LoVo (cell line): ENCODE measurements at regions not wholly inside any gene's neighbourhood (a gene's known extent, or its start where the extent isn't known, plus 50 kb on each side); places are given as distances from the start of the nearest gene placed in this dataset.

ENCODE experiments used
- DNase-seq: peaks from one replicate; pipeline ENCODE4 v3.0.0-alpha.2; 2016; ENCODE audit warnings: low spot score

GRCh38 chr11:79575701-79576100 lies 134.9 kb upstream of the TENM4 start:
- no peak for DNase-seq

GRCh38 chr11:79570104-79570503 lies 129.3 kb upstream of the TENM4 start:
- DNase-seq = no peak

- DNase-seq = peak; percentile 3
These were observed 123.6 kb upstream of the TENM4 start for GRCh38 chr11:79564288-79564925.

- no peak for DNase-seq
These were observed 120.7 kb upstream of the TENM4 start for GRCh38 chr11:79561496-79561895.

- no peak for DNase-seq
These were observed 110.0 kb upstream of the TENM4 start for GRCh38 chr11:79550809-79551208.

GRCh38 chr11:79547256-79547655 lies 106.4 kb upstream of the TENM4 start:
- no peak for DNase-seq

- DNase-seq = no peak
These were observed 105.5 kb upstream of the TENM4 start for GRCh38 chr11:79546351-79546750.

GRCh38 chr11:79544361-79544760 lies 103.5 kb upstream of the TENM4 start:
- DNase-seq = no peak

GRCh38 chr11:79543101-79543500 lies 102.3 kb upstream of the TENM4 start:
- DNase-seq = no peak

- DNase-seq = no peak
These were observed 100.6 kb upstream of the TENM4 start for GRCh38 chr11:79541466-79541865.

GRCh38 chr11:79538775-79539174 lies 97.9 kb upstream of the TENM4 start:
- no peak for DNase-seq

GRCh38 chr11:79536155-79536917 lies 95.5 kb upstream of the TENM4 start:
- DNase-seq = no peak

GRCh38 chr11:79535606-79536005 lies 94.8 kb upstream of the TENM4 start:
- DNase-seq = no peak

- DNase-seq = no peak
These were observed 84.4 kb upstream of the TENM4 start for GRCh38 chr11:79525257-79525656.

- DNase-seq = no peak
These were observed 81.8 kb upstream of the TENM4 start for GRCh38 chr11:79522626-79523025.

- DNase-seq = no peak
These were observed 79.3 kb upstream of the TENM4 start for GRCh38 chr11:79520086-79520485.

- DNase-seq = no peak
These were observed 75.0 kb upstream of the TENM4 start for GRCh38 chr11:79515781-79516180.

GRCh38 chr11:79514695-79515094 lies 73.9 kb upstream of the TENM4 start:
- DNase-seq = no peak

GRCh38 chr11:79514290-79514689 lies 73.5 kb upstream of the TENM4 start:
- no peak for DNase-seq

- no peak for DNase-seq
These were observed 72.1 kb upstream of the TENM4 start for GRCh38 chr11:79512706-79513469.

- DNase-seq = no peak
These were observed 70.1 kb upstream of the TENM4 start for GRCh38 chr11:79510960-79511359.

- DNase-seq = no peak
These were observed 67.6 kb upstream of the TENM4 start for GRCh38 chr11:79508461-79508860.

GRCh38 chr11:79507706-79508105 lies 66.9 kb upstream of the TENM4 start:
- no peak for DNase-seq
